HUES48 (cell line): ENCODE measurements at regions not wholly inside any gene's neighbourhood (a gene's known extent, or its start where the extent isn't known, plus 50 kb on each side); places are given as distances from the start of the nearest gene placed in this dataset.

Source experiments
- H3K27ac ChIP-seq: one replicate; pipeline ENCODE4 v1.7.0; 2013; ENCODE audit warnings: low read depth, low read length, inconsistent platforms
- H3K27me3 ChIP-seq: 2 replicates; pipeline ENCODE4 v1.6.1; 2013; ENCODE audit warnings: mild to moderate bottlenecking, low read length; ENCODE audit not compliant: control insufficient read depth, insufficient read depth
- H3K36me3 ChIP-seq: 2 replicates; pipeline ENCODE4 v1.6.1; 2013; ENCODE audit warnings: low read length; ENCODE audit not compliant: control insufficient read depth, insufficient read depth
- H3K4me1 ChIP-seq: 2 replicates; pipeline ENCODE4 v1.6.1; 2013; ENCODE audit warnings: mild to moderate bottlenecking, low read length; ENCODE audit not compliant: control insufficient read depth, insufficient read depth
- H3K4me3 ChIP-seq: 2 replicates; pipeline ENCODE4 v1.5.1; 2013; ENCODE audit warnings: mild to moderate bottlenecking, low read depth, low read length
- H3K9ac ChIP-seq: 2 replicates; pipeline ENCODE4 v1.6.1; 2013; ENCODE audit warnings: mild to moderate bottlenecking, low read depth, low read length, moderate library complexity
- H3K9me3 ChIP-seq: 2 replicates; pipeline ENCODE4 v1.6.1; 2013; ENCODE audit warnings: low read length; ENCODE audit not compliant: control insufficient read depth, insufficient read depth

DNA sequence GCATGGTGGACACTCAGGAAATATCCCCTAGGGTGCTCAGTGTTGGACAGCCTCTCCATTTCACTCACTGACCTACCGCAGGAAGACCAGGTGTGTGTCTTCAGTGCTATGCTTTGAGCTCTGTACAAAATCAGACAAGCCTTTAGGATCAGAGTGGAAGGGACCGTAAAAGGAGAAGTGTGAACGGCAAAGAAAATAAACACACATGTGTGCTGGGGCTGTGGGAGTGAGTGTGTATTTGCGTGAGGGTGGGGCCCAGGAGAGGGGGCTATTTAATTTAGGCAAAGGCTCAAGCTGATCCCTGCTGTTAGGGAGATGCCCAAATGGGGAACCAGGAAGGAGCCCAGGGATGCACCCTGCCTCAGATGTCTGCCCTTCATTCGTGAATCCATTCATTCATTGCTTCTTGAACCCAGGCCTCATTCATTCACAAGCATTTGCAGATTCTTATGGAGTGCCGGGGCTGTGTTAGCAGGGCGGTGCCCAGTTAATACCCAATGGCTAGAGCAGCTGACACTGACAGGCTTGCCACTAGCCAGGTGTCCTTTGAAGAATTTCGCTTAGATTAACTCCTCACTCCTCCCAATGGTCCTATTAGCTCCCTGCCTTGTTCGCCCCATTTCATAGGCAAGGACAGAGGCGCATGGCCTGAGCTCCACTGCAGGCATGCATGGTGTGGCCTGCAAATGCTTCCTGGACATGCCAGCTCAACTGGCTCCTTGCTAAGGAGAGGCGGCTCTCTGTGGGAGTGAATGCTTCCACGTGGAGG lies 296.7 kb upstream of the FOXF1 start:
- Histone ChIP-seq H3K9ac (no peak overlapping the region), H3K9me3 (peaks cover 7% of the 10 kb centered on the region; the same call in 1 of the 2 replicates), H3K4me3 (no peak overlapping the region), H3K36me3 (no peaks in the 10 kb centered on the region), H3K27me3 (no peaks in the 10 kb centered on the region), H3K27ac (no peak overlapping the region), H3K4me1 (no peaks in the 10 kb centered on the region)

DNA sequence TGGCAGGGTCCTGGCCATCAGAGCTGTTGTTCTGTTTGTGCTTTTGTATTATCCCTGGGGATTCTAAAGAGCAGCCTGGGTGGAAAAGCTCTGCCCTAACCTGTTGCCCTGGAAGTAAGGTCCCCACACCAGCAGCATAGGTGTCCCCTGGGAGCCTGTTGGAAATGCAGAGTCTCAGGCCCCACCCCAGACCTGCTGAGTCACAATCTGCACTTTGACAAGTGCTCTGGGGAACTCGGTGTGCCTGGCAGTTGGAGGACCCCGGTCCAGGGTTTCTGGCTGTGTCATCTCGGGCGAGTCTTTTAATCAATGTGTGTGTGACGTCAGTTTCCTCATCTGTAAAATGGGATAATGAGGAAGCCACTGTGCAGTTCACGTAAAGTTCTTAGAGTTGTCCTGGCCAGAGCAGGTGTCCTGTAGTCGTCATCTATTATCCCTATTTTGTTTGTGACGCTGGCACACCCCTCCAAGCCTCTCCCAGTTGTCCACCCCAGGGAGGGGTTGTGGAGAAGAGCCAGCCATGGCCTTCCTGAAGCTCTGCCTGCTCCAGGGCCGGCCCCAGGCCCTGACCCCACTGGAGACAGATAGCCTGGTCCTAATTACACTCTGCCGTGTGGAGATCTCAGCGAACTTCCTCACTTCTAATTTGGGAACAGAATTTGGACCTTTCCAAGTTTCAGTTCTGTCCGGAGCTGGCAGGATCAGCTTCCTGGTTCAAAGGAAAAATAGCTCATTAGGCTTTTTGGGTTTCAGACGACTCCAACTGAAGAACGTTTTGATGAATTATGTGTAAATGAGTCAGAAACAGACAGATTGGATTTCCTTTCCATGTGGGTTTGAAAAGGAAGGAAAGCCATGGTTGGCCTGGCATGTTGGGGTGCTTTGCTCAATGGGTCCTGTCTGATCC lies 295.7 kb upstream of the FOXF1 start:
- H3K4me3 ChIP-seq, result no peak overlapping the region
- peaks cover 7% of the 10 kb centered on the region; the same call in 1 of the 2 replicates for H3K9me3 ChIP-seq
- H3K27ac ChIP-seq, result no peak overlapping the region
- no peaks in the 10 kb centered on the region for H3K36me3 ChIP-seq
- H3K4me1 ChIP-seq, result no peaks in the 10 kb centered on the region
- no peak overlapping the region for H3K9ac ChIP-seq
- no peaks in the 10 kb centered on the region for H3K27me3 ChIP-seq

DNA sequence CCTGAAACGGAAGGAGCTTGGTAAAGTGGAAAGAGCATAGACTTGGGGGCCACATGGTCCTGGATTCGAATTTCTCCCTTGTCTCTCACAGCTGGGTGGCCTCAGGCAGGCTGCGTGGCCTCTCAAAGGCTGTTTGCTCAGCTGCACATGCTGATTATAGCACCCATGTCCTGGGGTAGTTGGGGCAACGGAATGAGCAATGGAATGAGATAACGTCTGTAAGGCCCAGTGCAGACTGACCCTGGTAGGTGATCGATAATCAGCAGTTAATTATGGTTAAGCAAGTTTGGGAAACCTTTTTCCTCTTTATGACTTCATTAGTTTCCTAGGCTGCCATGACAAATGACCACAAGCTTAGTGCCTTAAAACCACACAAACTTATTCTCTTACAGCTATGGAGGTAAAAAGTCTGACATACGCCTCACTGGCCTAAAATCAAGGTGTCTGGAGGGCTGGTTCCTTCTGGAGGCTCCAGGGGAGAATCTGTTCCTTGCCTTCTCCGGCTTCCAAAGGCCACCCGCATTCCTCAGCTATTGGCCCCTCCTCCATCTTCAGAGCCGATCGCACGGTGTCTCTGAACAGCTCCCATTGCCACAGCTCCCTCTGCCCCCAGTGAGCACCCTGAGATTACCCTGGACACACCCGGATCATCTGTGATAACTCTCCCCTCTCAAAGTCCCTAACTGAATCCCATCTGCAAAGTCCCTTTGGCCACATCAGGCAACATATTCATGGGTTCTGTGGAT lies 294.9 kb upstream of the FOXF1 start:
- Histone ChIP-seq H3K9me3 (peaks cover 7% of the 10 kb centered on the region; the same call in 1 of the 2 replicates), H3K4me1 (no peaks in the 10 kb centered on the region), H3K36me3 (no peaks in the 10 kb centered on the region), H3K9ac (no peak overlapping the region), H3K27ac (no peak overlapping the region), H3K27me3 (no peaks in the 10 kb centered on the region), H3K4me3 (no peak overlapping the region)

GRCh38 chr16:86215979-86216585 lies 294.2 kb upstream of the FOXF1 start:
- no peak overlapping the region for H3K9ac ChIP-seq
- no peaks in the 10 kb centered on the region for H3K36me3 ChIP-seq
- H3K4me3 ChIP-seq, result no peak overlapping the region
- H3K4me1 ChIP-seq, result no peaks in the 10 kb centered on the region
- H3K9me3 ChIP-seq, result peaks cover 7% of the 10 kb centered on the region; the same call in 1 of the 2 replicates
- no peaks in the 10 kb centered on the region for H3K27me3 ChIP-seq
- H3K27ac ChIP-seq, result no peak overlapping the region

DNA sequence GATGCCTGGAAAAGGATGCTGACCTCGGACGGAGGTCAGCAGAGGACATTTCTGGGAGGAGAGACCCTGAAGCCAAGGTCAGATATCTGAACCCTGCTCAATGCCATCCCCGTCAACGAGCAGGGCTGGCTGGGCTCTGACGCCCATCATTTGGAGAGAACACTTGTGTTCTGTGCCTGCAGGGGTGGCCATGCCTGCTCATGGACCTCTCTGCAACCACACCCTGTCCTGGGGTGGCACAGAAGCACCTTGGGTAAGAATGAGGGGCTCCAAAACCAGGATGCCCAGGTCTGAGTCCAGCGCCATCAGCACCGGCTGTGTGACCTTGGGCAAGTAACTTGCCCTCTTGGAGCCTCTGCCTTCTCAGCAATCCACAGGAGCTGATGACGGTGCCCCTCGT lies 293.7 kb upstream of the FOXF1 start:
- H3K27ac ChIP-seq, result no peak overlapping the region
- H3K4me3 ChIP-seq, result no peak overlapping the region
- H3K9me3 ChIP-seq, result peaks cover 7% of the 10 kb centered on the region; the same call in 1 of the 2 replicates
- no peaks in the 10 kb centered on the region for H3K27me3 ChIP-seq
- H3K36me3 ChIP-seq, result no peaks in the 10 kb centered on the region
- no peak overlapping the region for H3K9ac ChIP-seq
- no peaks in the 10 kb centered on the region for H3K4me1 ChIP-seq

GRCh38 chr16:86217001-86217890 lies 293.1 kb upstream of the FOXF1 start:
- no peaks in the 10 kb centered on the region; the same call in 1 of the 2 replicates for H3K27me3 ChIP-seq
- H3K9me3 ChIP-seq, result peaks cover 4% of the 10 kb centered on the region; the same call in 1 of the 2 replicates
- H3K36me3 ChIP-seq, result no peaks in the 10 kb centered on the region
- H3K4me3 ChIP-seq, result no peak overlapping the region
- H3K27ac ChIP-seq, result no peak overlapping the region
- H3K4me1 ChIP-seq, result no peaks in the 10 kb centered on the region
- no peak overlapping the region for H3K9ac ChIP-seq

DNA sequence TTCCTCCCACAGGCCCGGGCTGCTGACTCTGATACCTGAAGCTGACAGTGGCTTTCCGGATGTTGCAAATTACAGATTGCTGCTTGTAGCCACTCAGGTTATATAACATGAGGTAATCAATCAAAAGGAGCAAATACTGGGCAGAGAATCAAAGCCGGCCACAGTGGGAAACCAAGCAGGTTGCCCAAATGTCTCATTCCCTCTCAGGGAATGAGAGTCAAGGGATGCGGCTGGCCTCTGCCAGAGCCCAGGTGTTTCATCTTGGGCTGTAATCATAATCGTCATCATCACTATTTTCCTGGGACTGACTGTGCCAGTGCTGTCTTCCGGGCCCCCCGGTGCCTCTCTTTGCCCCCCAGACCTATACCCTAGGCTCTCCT lies 292.4 kb upstream of the FOXF1 start:
- no peak overlapping the region for H3K27ac ChIP-seq
- H3K4me3 ChIP-seq, result no peak overlapping the region
- H3K4me1 ChIP-seq, result no peaks in the 10 kb centered on the region
- no peaks in the 10 kb centered on the region for H3K36me3 ChIP-seq
- H3K9ac ChIP-seq, result no peak overlapping the region
- no peaks in the 10 kb centered on the region for H3K9me3 ChIP-seq
- H3K27me3 ChIP-seq, result no peaks in the 10 kb centered on the region; the same call in 1 of the 2 replicates

DNA sequence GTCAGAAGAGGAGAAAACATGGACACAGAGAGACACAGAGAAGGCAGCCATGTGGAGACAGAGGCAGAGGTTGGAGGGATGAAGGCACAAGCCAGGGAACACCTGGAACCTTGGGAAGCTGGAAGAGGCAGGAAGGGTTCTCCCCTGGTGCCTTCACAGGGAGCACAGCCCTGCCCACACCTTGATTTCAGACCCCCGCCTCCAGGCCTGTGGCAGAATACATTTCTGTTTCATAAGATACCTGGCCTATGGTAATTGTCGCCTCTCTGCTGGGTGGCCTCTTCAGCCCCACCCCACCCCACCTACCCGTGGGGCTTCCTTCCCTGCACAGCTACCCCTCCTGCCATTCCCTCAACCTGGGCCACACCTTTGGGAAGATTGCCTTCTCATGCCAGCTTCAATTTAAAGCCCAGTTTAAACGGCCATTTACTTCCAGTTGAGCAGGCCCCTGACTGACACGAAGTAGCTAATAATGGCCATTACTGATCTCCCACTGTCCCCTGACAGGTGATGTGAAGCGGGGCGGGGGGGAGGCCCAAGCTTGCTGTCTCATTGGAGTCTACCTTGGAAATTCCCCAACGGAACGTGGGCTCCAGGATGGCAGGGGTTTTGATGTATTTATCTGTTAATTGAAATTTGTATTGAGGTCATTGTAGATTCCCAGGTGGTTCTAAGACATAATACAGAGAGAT lies 291.7 kb upstream of the FOXF1 start:
- H3K4me1 ChIP-seq, result no peaks in the 10 kb centered on the region
- no peak overlapping the region for H3K4me3 ChIP-seq
- H3K9ac ChIP-seq, result no peak overlapping the region
- H3K9me3 ChIP-seq, result no peaks in the 10 kb centered on the region
- H3K27me3 ChIP-seq, result no peaks in the 10 kb centered on the region; the same call in 1 of the 2 replicates
- no peak overlapping the region for H3K27ac ChIP-seq
- no peaks in the 10 kb centered on the region for H3K36me3 ChIP-seq

GRCh38 chr16:86219655-86220445 lies 290.5 kb upstream of the FOXF1 start:
- no peaks in the 10 kb centered on the region for H3K4me1 ChIP-seq
- no peaks in the 10 kb centered on the region for H3K9me3 ChIP-seq
- H3K27ac ChIP-seq, result no peak overlapping the region
- no peak overlapping the region for H3K4me3 ChIP-seq
- no peaks in the 10 kb centered on the region; the same call in 1 of the 2 replicates for H3K27me3 ChIP-seq
- no peaks in the 10 kb centered on the region for H3K36me3 ChIP-seq
- no peak overlapping the region for H3K9ac ChIP-seq
